Naive thymus-derived CD4-positive, alpha-beta T cell (primary cell): ENCODE measurements at regions not wholly inside any gene's neighbourhood (a gene's known extent, or its start where the extent isn't known, plus 50 kb on each side); places are given as distances from the start of the nearest gene placed in this dataset.

Experiments used
- ATAC-seq: fragments of 150-1000 bp; cut with Tn5 transposase; 2 replicates; pipeline ENCODE4 v1.10.0; 2021; ENCODE audit warnings: mild to moderate bottlenecking, moderate library complexity
- CTCF ChIA-PET: fragments of 350-600 bp; sonication (Branson Sonifier 250); formaldehyde crosslinking; loops from one replicate; lab custom pipeline; 2021; ENCODE audit warnings: antibody characterized with exemption; lab: Charles Lee
- POLR2A ChIA-PET: fragments of 350-600 bp; sonication (Branson Sonifier 250); formaldehyde crosslinking; loops from one replicate; lab custom pipeline; 2021; ENCODE audit warnings: antibody characterized with exemption, inconsistent platforms; lab: Charles Lee
- DNase-seq, 9 donors: peaks; one replicate each; pipeline versions ENCODE4 v3.0.0 to v3.0.0-alpha.2; 2020 to 2022; ENCODE audit warnings: mixed read lengths in 1 of 9
- H3K27ac ChIP-seq: one replicate; pipeline ENCODE4 v1.7.0; 2013; ENCODE audit warnings: mild to moderate bottlenecking, low read depth, low read length, moderate library complexity
- H3K27me3 ChIP-seq, 2 donors: one replicate each; pipeline ENCODE4 v1.7.0; 2013; ENCODE audit warnings: low read length in 2 of 2, mild to moderate bottlenecking in 2 of 2, moderate library complexity in 2 of 2; ENCODE audit not compliant: control insufficient read depth in 2 of 2, insufficient read depth in 2 of 2
- H3K36me3 ChIP-seq, 3 experiments: 1 replicate in 2 of 3; 2 replicates in 1 of 3; pipeline ENCODE4 v1.7.0; 2013; ENCODE audit warnings: low read length in 3 of 3, mild to moderate bottlenecking in 3 of 3, moderate library complexity in 1 of 3; ENCODE audit not compliant: insufficient read depth in 3 of 3, control insufficient read depth in 2 of 3
- H3K4me1 ChIP-seq, 2 donors: one replicate each; pipeline ENCODE4 v1.7.0; 2013; ENCODE audit warnings: low read length in 2 of 2, mild to moderate bottlenecking in 2 of 2, moderate library complexity in 1 of 2; ENCODE audit not compliant: control insufficient read depth in 2 of 2, insufficient read depth in 2 of 2
- H3K4me3 ChIP-seq: 2 replicates; pipeline ENCODE4 v1.7.0; 2013; ENCODE audit warnings: mild to moderate bottlenecking, low read length
- H3K9me3 ChIP-seq, 3 experiments: 1 replicate in 2 of 3; 2 replicates in 1 of 3; pipeline ENCODE4 v1.7.0; 2013; ENCODE audit warnings: low read length in 3 of 3; ENCODE audit not compliant: control insufficient read depth in 2 of 3
- H3K27ac Mint-ChIP-seq, 9 donors: one replicate each; pipeline ENCODE4 v1.8.0; 2020 to 2022; ENCODE audit warnings: mixed read lengths in 9 of 9, mild to moderate bottlenecking in 8 of 9, moderate library complexity in 5 of 9, inconsistent platforms in 2 of 9
- H3K27me3 Mint-ChIP-seq, 5 donors: one replicate each; pipeline ENCODE4 v1.8.0; 2021 to 2022; ENCODE audit warnings: mixed read lengths in 5 of 5, mild to moderate bottlenecking in 1 of 5
- H3K36me3 Mint-ChIP-seq, 5 donors: one replicate each; pipeline ENCODE4 v1.8.0; 2020 to 2022; ENCODE audit warnings: mixed read lengths in 5 of 5, mild to moderate bottlenecking in 3 of 5, inconsistent platforms in 1 of 5
- H3K4me1 Mint-ChIP-seq, 7 donors: one replicate each; pipeline ENCODE4 v1.8.0; 2020 to 2022; ENCODE audit warnings: mixed read lengths in 7 of 7, mild to moderate bottlenecking in 3 of 7, inconsistent platforms in 1 of 7
- H3K4me3 Mint-ChIP-seq, 10 donors: one replicate each; pipeline ENCODE4 v1.8.0; 2020 to 2022; ENCODE audit warnings: mild to moderate bottlenecking in 10 of 10, mixed read lengths in 10 of 10, moderate library complexity in 6 of 10, inconsistent platforms in 2 of 10
- H3K9me3 Mint-ChIP-seq, 11 donors: one replicate each; pipeline ENCODE4 v1.8.0; 2020 to 2022; ENCODE audit warnings: mixed read lengths in 11 of 11, mild to moderate bottlenecking in 4 of 11, inconsistent platforms in 1 of 11, moderate library complexity in 1 of 11
- intact Hi-C, 2 donors: fragments of 100-400 bp; cut with micrococcal nuclease; formaldehyde crosslinking; loops; one replicate each; pipeline ENCODE4 v1.15.1; 2023

DNA sequence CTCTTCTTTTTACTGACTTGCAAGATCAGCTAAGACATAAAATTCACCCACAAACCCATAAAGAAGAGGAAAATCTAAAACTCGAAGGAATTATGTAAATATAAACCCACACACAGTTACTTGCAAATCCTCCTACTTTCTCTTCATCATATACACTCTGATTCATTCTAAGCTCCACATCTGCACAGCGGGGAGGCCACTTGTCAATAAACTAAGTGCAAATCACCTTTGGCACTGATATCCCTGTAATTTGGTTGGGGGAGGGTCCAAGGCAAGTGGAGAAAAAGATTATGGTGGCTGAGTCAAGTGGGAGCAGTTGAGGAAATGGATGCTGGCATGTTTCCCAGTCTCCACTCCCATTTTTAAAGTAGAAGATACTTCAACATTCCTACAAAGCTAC lies 596.5 kb downstream of the MATN1 start:
- Histone ChIP-seq H3K27me3 (no peaks in the 10 kb centered on the region), H3K4me3 (no peak overlapping the region), H3K27ac (no peak overlapping the region), H3K36me3 (no peaks in the 10 kb centered on the region), H3K4me1 (no peaks in the 10 kb centered on the region), H3K9me3 (no peaks in the 10 kb centered on the region)
- Mint-ChIP-seq H3K9me3 (peaks cover 0 to 2% (median 0%) of the 10 kb centered on the region in 11 donors), H3K27ac (no peak overlapping the region), H3K4me1 (peaks cover 0 to 1% (median 0%) of the 10 kb centered on the region in 7 donors), H3K36me3 (no peaks in the 10 kb centered on the region), H3K4me3 (no peak overlapping the region), H3K27me3 (peaks cover 0 to 19% (median 9%) of the 10 kb centered on the region in 5 donors)
- POLR2A ChIA-PET = no interaction called here
- DNase-seq (no peak), ATAC-seq (no peak)
- intact Hi-C loops = no loop called here
- CTCF ChIA-PET = no interaction called here

DNA sequence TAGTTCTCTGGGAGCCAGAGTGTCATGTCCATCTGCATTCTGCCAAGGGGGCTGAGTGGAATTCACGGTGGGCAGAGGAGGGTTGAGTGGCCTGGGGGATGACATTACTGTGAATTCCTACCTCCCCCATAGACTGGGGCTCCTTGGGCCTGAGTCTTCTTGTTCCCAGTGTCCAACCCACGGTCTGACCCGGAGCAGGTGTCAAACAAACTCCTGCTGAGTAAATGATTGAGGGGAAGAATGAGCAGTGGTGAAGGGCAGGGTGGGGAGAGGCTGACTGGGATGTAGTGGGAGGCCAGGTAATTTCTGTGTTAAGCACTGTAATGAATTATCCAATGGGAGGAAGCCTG lies 597.6 kb downstream of the MATN1 start:
- no peaks in the 10 kb centered on the region for H3K4me1 ChIP-seq
- no peak overlapping the region for H3K4me3 ChIP-seq
- H3K27ac Mint-ChIP-seq = no peak overlapping the region
- no peak for ATAC-seq
- H3K27me3 ChIP-seq = no peaks in the 10 kb centered on the region
- H3K4me1 Mint-ChIP-seq = peaks cover 0 to 1% (median 0%) of the 10 kb centered on the region in 7 donors
- no peak overlapping the region for H3K4me3 Mint-ChIP-seq
- H3K27ac ChIP-seq = no peak overlapping the region
- ChIA-PET POLR2A (no interaction called here), CTCF (no interaction called here)
- no peaks in the 10 kb centered on the region for H3K36me3 ChIP-seq
- no peak for DNase-seq
- intact Hi-C loops = no loop called here
- peaks cover 0 to 16% (median 10%) of the 10 kb centered on the region in 5 donors for H3K27me3 Mint-ChIP-seq
- H3K9me3 Mint-ChIP-seq = peaks cover 0 to 2% (median 0%) of the 10 kb centered on the region in 11 donors
- no peaks in the 10 kb centered on the region for H3K9me3 ChIP-seq
- H3K36me3 Mint-ChIP-seq = no peaks in the 10 kb centered on the region

DNA sequence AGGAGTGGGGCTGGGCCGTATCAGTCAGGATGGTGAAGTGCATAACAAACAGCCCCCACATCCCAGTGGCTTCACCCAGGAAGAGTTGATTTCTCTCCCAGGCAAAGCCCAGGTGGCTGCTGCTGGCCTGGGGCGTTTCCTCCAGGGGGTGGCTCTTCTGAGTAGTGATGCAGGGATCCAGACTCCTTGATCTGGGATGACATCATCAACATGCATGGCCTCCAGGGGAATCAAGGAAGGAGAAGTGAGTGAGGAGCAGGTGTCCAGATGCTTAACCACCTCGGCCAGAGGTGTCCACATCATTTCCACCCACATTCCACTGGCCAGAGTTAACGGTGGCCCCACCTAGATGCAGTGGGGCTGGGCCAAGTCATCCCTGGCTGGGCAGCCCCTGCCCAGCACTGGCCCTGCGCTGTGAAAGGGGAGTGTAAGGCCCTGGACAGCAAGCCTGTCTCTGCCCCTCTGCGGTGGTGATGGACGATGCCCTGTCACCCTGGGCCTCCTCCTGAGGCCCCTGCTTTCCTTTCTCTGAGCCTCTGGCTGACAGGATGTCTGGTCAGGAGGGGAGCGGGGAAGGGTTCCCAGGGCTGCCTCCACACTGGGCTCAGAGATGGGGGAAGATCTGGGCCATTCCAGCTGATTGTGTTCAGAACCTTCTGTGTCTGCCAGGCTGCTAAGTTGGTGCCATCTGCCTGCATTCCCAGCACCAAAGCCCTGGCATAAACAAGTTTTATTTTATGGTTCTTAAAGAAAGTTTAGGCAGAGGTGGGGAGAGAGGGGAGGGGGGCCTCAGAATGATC lies 598.2 kb downstream of the MATN1 start:
- H3K36me3 Mint-ChIP-seq = no peaks in the 10 kb centered on the region
- Histone ChIP-seq H3K27me3 (no peaks in the 10 kb centered on the region), H3K4me3 (no peak overlapping the region), H3K4me1 (no peaks in the 10 kb centered on the region), H3K9me3 (no peaks in the 10 kb centered on the region), H3K27ac (no peak overlapping the region), H3K36me3 (no peaks in the 10 kb centered on the region)
- DNase-seq (no peak), ATAC-seq (no peak)
- intact Hi-C loops = no loop called here
- ChIA-PET POLR2A (no interaction called here), CTCF (no interaction called here)
- H3K27me3 Mint-ChIP-seq = peaks cover 0 to 11% (median 9%) of the 10 kb centered on the region in 5 donors
- no peak overlapping the region for H3K4me3 Mint-ChIP-seq
- no peak overlapping the region for H3K27ac Mint-ChIP-seq
- peaks cover 0 to 1% (median 0%) of the 10 kb centered on the region in 7 donors for H3K4me1 Mint-ChIP-seq
- peaks cover 0 to 2% (median 0%) of the 10 kb centered on the region in 11 donors for H3K9me3 Mint-ChIP-seq

DNA sequence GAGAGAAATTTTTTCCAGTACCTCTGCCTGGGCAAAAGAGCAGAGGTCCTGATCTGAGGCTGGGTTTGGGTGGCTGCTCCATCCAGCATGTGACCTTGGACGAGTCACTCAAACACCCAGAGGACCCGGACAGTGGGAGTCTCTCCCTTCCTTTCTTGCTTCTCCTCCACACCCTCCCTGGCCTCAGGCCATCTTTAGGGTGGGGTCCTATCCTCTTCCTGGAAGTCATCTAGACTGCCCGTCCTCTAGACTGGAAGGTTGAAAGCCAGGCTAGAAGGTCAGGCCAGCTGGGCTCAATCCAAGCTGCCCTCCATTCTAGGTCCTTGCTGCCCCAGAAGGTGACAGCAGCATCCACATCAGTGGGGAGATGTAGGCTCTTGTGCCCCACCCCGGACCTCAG lies 599.5 kb downstream of the MATN1 start:
- Histone ChIP-seq H3K9me3 (no peaks in the 10 kb centered on the region), H3K27me3 (no peaks in the 10 kb centered on the region), H3K36me3 (no peaks in the 10 kb centered on the region), H3K4me1 (no peaks in the 10 kb centered on the region), H3K27ac (no peak overlapping the region), H3K4me3 (no peak overlapping the region)
- ChIA-PET CTCF (no interaction called here), POLR2A (no interaction called here)
- H3K36me3 Mint-ChIP-seq = no peaks in the 10 kb centered on the region
- H3K27ac Mint-ChIP-seq = no peak overlapping the region
- ATAC-seq (no peak), DNase-seq (no peak)
- peaks cover 0 to 2% (median 0%) of the 10 kb centered on the region in 11 donors for H3K9me3 Mint-ChIP-seq
- H3K27me3 Mint-ChIP-seq = peaks cover 0 to 10% (median 5%) of the 10 kb centered on the region in 5 donors
- no peak overlapping the region for H3K4me3 Mint-ChIP-seq
- H3K4me1 Mint-ChIP-seq = peaks cover 0 to 1% (median 0%) of the 10 kb centered on the region in 7 donors
- intact Hi-C loops = no loop called here

DNA sequence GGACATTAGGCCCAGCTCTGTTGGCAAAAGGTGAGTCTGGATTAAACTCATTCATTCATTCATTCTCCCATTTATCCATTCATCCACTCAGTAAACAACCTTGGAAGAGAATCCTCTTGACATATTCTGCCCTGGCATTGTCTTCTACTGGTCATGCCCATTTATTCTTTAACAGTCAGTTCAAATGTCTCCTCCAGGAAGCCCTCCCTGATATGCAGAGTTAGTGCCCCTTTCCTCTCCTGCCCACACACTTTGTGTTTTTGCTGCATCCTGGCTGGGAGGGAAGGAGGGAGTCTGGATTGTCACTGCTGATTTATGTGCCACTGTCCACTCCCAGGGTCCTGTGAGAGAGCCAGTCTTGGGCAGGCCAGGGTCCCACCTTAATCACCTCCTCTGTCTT lies 600.3 kb downstream of the MATN1 start:
- DNase-seq = no peak
- H3K9me3 Mint-ChIP-seq = peaks cover 0 to 2% (median 0%) of the 10 kb centered on the region in 11 donors
- intact Hi-C loops = no loop called here
- ATAC-seq = no peak
- Histone ChIP-seq H3K9me3 (no peaks in the 10 kb centered on the region), H3K27ac (no peak overlapping the region), H3K27me3 (no peaks in the 10 kb centered on the region), H3K4me1 (no peaks in the 10 kb centered on the region), H3K36me3 (no peaks in the 10 kb centered on the region), H3K4me3 (no peak overlapping the region)
- peaks cover 0 to 1% (median 0%) of the 10 kb centered on the region in 7 donors for H3K4me1 Mint-ChIP-seq
- POLR2A ChIA-PET = no interaction called here
- H3K36me3 Mint-ChIP-seq = no peaks in the 10 kb centered on the region
- peaks cover 0 to 5% (median 4%) of the 10 kb centered on the region in 5 donors for H3K27me3 Mint-ChIP-seq
- no peak overlapping the region for H3K27ac Mint-ChIP-seq
- CTCF ChIA-PET = no interaction called here
- no peak overlapping the region for H3K4me3 Mint-ChIP-seq

DNA sequence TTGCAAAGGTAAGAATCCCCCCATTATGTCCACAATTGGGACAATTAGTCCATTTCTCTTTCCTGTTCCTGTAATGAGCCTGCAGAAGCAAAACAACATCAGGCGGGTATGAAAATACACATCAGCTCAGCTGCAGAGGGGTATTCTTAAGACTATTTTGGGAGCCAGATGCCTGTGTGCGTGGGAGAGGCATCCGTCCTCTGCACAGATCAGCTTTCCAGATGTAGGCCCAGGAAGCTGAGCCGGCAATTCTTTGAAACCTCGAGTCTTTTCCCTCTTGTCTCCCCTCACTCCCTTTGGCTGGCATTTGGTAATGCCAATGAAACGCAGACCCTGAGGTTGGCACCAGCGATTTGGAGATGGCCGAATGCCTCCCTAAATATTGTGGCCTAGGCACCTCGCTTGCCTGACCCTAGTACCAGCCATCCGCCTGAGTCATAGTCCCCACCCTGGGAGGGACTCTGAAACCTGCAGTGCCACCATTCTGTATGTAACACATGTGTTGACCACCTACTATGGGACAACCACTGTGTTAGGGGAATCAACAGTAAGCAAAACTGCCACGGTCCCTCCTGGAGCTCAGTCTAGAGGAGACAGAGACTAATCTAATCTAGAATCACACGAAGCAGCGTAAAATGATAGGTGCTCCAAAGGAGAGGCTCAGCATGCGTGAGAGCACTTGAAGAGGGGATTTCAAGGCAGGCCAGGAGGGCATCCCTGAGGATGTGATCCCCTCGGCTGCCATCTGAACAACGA lies 603.0 kb downstream of the MATN1 start:
- no peak overlapping the region for H3K27ac Mint-ChIP-seq
- peaks cover 0 to 1% (median 0%) of the 10 kb centered on the region in 7 donors for H3K4me1 Mint-ChIP-seq
- H3K36me3 Mint-ChIP-seq = no peaks in the 10 kb centered on the region
- H3K9me3 ChIP-seq = no peaks in the 10 kb centered on the region
- H3K4me1 ChIP-seq = no peaks in the 10 kb centered on the region
- no peak overlapping the region for H3K4me3 Mint-ChIP-seq
- H3K27me3 ChIP-seq = no peaks in the 10 kb centered on the region
- DNase-seq = no peak
- H3K27ac ChIP-seq = no peak overlapping the region
- ChIA-PET CTCF (no interaction called here), POLR2A (no interaction called here)
- peaks cover 0 to 5% (median 3%) of the 10 kb centered on the region in 5 donors for H3K27me3 Mint-ChIP-seq
- peaks cover 0 to 2% (median 0%) of the 10 kb centered on the region in 11 donors for H3K9me3 Mint-ChIP-seq
- no peak for ATAC-seq
- intact Hi-C loops = no loop called here
- H3K36me3 ChIP-seq = no peaks in the 10 kb centered on the region
- no peak overlapping the region for H3K4me3 ChIP-seq
